Uterus (tissue), 3 donors: ENCODE measurements at regions not wholly inside any gene's neighbourhood (a gene's known extent, or its start where the extent isn't known, plus 50 kb on each side); places are given as distances from the start of the nearest gene placed in this dataset.

Source experiments
- DNase-seq, 2 donors: peaks; one replicate each; pipeline ENCODE4 v3.0.0-alpha.2; 2019 to 2020
- H3K27ac ChIP-seq, 2 donors: fragments of 200-600 bp; sonication (generic); 1 replicate in 1 of 2; 2 replicates in 1 of 2; pipeline ENCODE4 v1.5.1; 2016 to 2018
- H3K27me3 ChIP-seq, 2 donors: fragments of 200-600 bp; sonication (generic); one replicate each; pipeline ENCODE4 v1.5.1; 2018 to 2019; ENCODE audit warnings: control low read depth in 1 of 2
- H3K36me3 ChIP-seq, 2 donors: fragments of 200-600 bp; sonication (generic); one replicate each; pipeline ENCODE4 v1.5.1; 2019; ENCODE audit warnings: control low read depth in 1 of 2
- H3K4me1 ChIP-seq, 2 donors: fragments of 200-600 bp; sonication (generic); one replicate each; pipeline ENCODE4 v1.5.1; 2018 to 2019; ENCODE audit warnings: control low read depth in 1 of 2
- H3K4me3 ChIP-seq, 2 donors: fragments of 200-600 bp; sonication (generic); 1 replicate in 1 of 2; 2 replicates in 1 of 2; pipeline ENCODE4 v1.5.1; 2018 to 2019; ENCODE audit warnings: mild to moderate bottlenecking in 1 of 2
- H3K9me3 ChIP-seq, 2 donors: fragments of 200-600 bp; sonication (generic); one replicate each; pipeline ENCODE4 v1.5.1; 2019; ENCODE audit warnings: control low read depth in 1 of 2
- POLR2A ChIP-seq, 2 donors: fragments of 450-650 bp; IDR thresholded peaks; one replicate each; pipeline ENCODE4 v1.6.1; 2016; ENCODE audit warnings: antibody characterized with exemption in 2 of 2, mild to moderate bottlenecking in 1 of 2, moderate library complexity in 1 of 2
- intact Hi-C: fragments of 100-400 bp; cut with DNase I; formaldehyde crosslinking; loops from one replicate; pipeline ENCODE4 v1.15.1; 2023; ENCODE audit warnings: low total_unique reads
- TF ChIP-seq, protein P1 (sequence below), 4 experiments: fragments of 200-600 bp in 2 of 4; fragments of 450-650 bp in 2 of 4; sonication (generic) in 2 of 4; IDR thresholded peaks; one replicate each; pipeline ENCODE4 v1.5.1; 2016 to 2019; ENCODE audit warnings: antibody characterized with exemption in 4 of 4, mild to moderate bottlenecking in 2 of 4, moderate library complexity in 1 of 4
- donor health status: DM: yes; HTN: yes; CAD: no.

DNA sequence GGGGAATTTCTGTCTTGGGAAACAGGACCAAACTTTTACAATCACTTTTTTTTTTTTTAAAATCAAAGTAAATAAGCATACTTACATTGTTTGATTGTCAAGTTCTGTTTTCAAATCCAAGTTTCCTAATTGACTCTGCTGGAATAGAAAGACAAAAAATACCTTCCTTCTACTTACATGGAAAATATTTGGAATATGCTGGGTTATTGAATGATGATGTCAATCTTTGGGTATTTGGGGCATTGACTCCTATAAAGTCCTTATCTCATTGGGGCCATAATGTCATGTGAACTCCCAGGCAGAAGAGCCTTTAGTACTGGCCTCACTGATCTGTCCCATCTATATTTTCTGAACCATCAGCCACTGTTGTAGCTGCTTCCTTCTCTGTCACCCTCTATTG lies 122.6 kb upstream of the NOX3 start:
- no peak for TF ChIP-seq POLR2A (IDR thresholded peaks at IDR 0.05)
- TF ChIP-seq, protein P1, sequence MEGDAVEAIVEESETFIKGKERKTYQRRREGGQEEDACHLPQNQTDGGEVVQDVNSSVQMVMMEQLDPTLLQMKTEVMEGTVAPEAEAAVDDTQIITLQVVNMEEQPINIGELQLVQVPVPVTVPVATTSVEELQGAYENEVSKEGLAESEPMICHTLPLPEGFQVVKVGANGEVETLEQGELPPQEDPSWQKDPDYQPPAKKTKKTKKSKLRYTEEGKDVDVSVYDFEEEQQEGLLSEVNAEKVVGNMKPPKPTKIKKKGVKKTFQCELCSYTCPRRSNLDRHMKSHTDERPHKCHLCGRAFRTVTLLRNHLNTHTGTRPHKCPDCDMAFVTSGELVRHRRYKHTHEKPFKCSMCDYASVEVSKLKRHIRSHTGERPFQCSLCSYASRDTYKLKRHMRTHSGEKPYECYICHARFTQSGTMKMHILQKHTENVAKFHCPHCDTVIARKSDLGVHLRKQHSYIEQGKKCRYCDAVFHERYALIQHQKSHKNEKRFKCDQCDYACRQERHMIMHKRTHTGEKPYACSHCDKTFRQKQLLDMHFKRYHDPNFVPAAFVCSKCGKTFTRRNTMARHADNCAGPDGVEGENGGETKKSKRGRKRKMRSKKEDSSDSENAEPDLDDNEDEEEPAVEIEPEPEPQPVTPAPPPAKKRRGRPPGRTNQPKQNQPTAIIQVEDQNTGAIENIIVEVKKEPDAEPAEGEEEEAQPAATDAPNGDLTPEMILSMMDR (IDR thresholded peaks at IDR 0.05) = no peak
- intact Hi-C loops = no loop called here
- Histone ChIP-seq H3K4me1 (no peaks in the 10 kb centered on the region), H3K4me3 (no peak overlapping the region), H3K9me3 (no peaks in the 10 kb centered on the region), H3K36me3 (no peaks in the 10 kb centered on the region), H3K27me3 (no peaks in the 10 kb centered on the region), H3K27ac (no peak overlapping the region)
- no peak for DNase-seq

DNA sequence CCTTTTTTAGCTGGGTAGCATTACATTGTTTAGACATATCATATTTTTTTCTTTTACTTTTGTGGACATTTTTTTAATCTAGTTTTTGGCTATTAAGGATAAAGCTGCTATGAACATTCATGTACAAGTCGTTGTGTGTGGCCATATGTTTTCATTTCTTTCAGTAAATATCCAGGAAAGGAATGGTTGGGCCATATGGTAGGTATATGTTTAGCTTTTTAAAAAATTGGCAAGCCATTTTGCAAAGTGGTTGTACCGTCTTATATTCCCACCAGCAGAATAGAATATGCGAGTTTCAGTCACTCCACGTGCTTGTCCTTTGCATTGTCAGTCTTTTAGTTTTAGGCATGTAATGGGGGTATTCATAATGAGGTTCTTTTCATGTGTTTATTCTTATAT lies 106.3 kb upstream of the NOX3 start:
- Histone ChIP-seq H3K9me3 (no peaks in the 10 kb centered on the region), H3K4me3 (no peak overlapping the region), H3K4me1 (no peaks in the 10 kb centered on the region), H3K27me3 (no peaks in the 10 kb centered on the region), H3K27ac (no peak overlapping the region), H3K36me3 (no peaks in the 10 kb centered on the region)
- DNase-seq = no peak
- TF ChIP-seq POLR2A (IDR thresholded peaks at IDR 0.05) = no peak
- TF ChIP-seq, protein P1 (IDR thresholded peaks at IDR 0.05) = no peak
- intact Hi-C loops = no loop called here

DNA sequence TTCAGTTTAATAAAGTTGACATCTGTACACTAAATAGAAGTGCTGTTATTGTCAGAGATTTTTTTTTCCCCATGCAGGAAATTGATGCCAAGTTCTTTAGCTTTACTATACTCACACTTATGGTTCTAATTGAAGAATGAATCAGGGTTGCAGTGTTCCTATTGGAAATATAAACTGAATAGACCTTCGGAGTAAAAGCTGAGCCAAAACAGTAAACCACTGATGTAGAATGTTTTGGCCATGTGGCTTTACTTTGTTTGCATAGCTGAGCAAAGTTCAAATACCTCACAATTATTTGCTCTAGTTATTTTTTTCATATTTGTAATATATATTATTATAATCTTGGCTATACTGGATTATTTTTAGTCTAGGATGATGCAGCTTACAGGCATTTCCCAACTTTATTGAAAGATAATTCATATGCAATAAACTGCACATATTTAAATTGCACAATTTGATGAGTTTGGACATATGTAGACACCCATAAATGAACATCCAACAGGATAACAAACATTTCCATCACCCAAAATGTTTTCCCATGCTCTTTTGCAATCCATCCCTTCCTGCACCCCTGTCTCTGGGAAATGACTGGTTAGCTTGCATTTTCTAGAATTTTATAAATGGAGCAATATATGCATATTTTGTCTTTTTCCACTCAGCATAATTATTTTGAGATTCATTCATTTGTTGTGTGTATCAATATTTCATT lies 105.8 kb upstream of the NOX3 start:
- Histone ChIP-seq H3K27me3 (no peaks in the 10 kb centered on the region), H3K36me3 (no peaks in the 10 kb centered on the region), H3K4me1 (no peaks in the 10 kb centered on the region), H3K27ac (no peak overlapping the region), H3K9me3 (no peaks in the 10 kb centered on the region), H3K4me3 (no peak overlapping the region)
- intact Hi-C loops = no loop called here
- TF ChIP-seq, protein P1 (IDR thresholded peaks at IDR 0.05) = no peak
- TF ChIP-seq POLR2A (IDR thresholded peaks at IDR 0.05) = no peak
- DNase-seq = no peak

DNA sequence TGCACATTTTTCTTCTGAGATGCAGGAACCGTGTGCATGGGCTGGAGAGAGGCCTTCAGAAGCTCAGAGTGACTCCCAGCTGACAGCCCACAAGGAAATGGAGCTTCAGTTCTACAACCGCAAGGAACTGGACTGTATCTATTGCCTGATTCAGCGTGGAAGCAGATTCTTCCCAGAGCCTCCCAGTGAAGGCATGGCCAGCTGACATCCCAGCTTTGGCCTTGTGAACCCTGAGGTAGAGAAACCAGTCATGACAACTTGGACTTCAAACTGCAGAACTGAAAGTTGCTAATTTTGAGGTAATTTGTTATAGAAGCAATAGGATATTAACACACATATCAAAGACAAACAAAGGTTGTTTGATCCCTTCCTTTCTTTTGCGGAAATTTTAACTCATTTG lies 94.3 kb upstream of the NOX3 start:
- Histone ChIP-seq H3K27me3 (no peaks in the 10 kb centered on the region), H3K27ac (no peak overlapping the region), H3K36me3 (no peaks in the 10 kb centered on the region), H3K9me3 (no peaks in the 10 kb centered on the region), H3K4me1 (no peaks in the 10 kb centered on the region), H3K4me3 (no peak overlapping the region)
- intact Hi-C loops = no loop called here
- DNase-seq = no peak
- TF ChIP-seq POLR2A (IDR thresholded peaks at IDR 0.05) = no peak
- TF ChIP-seq, protein P1 (IDR thresholded peaks at IDR 0.05) = no peak

DNA sequence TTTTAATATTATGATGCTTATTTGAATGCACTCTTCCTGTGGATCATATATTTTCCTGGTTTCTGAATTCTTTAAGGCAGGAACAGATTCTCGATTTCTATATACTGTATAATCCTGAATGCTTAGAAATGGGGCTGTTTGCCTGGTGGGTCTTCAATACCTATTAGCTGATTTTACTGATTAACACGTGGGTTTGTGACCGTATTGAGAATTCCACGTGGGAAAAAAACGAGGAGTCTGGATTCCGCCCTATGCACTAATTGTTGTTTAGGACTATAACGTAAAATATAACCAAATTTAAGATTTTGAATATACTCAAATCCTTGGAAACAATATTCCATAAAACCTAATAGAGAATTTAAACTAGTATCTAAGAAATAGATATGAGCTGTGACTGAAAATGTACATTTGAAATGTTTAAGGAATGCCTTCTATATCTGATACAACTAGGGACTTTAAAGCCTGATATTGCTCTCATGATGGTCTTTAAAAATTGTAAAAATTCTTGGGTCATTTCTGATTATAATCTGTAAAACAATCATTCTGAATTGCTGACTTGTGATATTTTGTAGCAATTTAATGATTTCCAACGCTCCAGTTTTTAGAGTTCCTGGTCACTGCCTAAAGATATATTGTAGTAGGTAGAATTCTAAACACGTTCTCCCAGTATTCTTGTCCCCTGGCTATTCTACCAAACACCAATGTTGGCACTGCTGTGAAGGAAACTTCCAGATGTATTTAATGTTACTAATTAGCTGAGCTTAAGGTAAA lies 93.6 kb upstream of the NOX3 start:
- Histone ChIP-seq H3K27me3 (no peaks in the 10 kb centered on the region), H3K27ac (no peak overlapping the region), H3K4me3 (no peak overlapping the region), H3K4me1 (no peaks in the 10 kb centered on the region), H3K9me3 (no peaks in the 10 kb centered on the region), H3K36me3 (no peaks in the 10 kb centered on the region)
- no peak for DNase-seq
- TF ChIP-seq POLR2A (IDR thresholded peaks at IDR 0.05) = no peak
- TF ChIP-seq, protein P1 (IDR thresholded peaks at IDR 0.05) = no peak
- intact Hi-C loops = no loop called here
